ENCODE measurements at regions not wholly inside any gene's neighbourhood (a gene's known extent, or its start where the extent isn't known, plus 50 kb on each side); places are given as distances from the start of the nearest gene placed in this dataset.

- TF ChIP-seq, protein P1, sequence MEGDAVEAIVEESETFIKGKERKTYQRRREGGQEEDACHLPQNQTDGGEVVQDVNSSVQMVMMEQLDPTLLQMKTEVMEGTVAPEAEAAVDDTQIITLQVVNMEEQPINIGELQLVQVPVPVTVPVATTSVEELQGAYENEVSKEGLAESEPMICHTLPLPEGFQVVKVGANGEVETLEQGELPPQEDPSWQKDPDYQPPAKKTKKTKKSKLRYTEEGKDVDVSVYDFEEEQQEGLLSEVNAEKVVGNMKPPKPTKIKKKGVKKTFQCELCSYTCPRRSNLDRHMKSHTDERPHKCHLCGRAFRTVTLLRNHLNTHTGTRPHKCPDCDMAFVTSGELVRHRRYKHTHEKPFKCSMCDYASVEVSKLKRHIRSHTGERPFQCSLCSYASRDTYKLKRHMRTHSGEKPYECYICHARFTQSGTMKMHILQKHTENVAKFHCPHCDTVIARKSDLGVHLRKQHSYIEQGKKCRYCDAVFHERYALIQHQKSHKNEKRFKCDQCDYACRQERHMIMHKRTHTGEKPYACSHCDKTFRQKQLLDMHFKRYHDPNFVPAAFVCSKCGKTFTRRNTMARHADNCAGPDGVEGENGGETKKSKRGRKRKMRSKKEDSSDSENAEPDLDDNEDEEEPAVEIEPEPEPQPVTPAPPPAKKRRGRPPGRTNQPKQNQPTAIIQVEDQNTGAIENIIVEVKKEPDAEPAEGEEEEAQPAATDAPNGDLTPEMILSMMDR (IDR thresholded peaks at IDR 0.05), result no peak
- TF ChIP-seq POLR2A (IDR thresholded peaks at IDR 0.05) (no peak), EP300 (IDR thresholded peaks at IDR 0.05) (no peak), POLR2AphosphoS5 (IDR thresholded peaks at IDR 0.05) (no peak)
Observed at GRCh38 chr10:36730316-36730715, 395.1 kb upstream of the ANKRD30A start.
